IPS-15b (cell line): ENCODE measurements at regions not wholly inside any gene's neighbourhood (a gene's known extent, or its start where the extent isn't known, plus 50 kb on each side); places are given as distances from the start of the nearest gene placed in this dataset.

Experiments
- H3K27me3 ChIP-seq: one replicate; pipeline ENCODE4 v1.6.1; 2013; ENCODE audit warnings: low read length; ENCODE audit not compliant: control insufficient read depth, insufficient read depth
- H3K36me3 ChIP-seq: one replicate; pipeline ENCODE4 v1.6.1; 2013; ENCODE audit warnings: low read length; ENCODE audit not compliant: control insufficient read depth, insufficient read depth
- H3K4me1 ChIP-seq: one replicate; pipeline ENCODE4 v1.6.1; 2013; ENCODE audit warnings: mild to moderate bottlenecking, low read length; ENCODE audit not compliant: control insufficient read depth, insufficient read depth
- H3K4me3 ChIP-seq: one replicate; pipeline ENCODE4 v1.5.1; 2013; ENCODE audit warnings: low read depth, low read length
- H3K9ac ChIP-seq: one replicate; pipeline ENCODE4 v1.6.1; 2013; ENCODE audit warnings: low read depth, mild to moderate bottlenecking, low read length
- H3K9me3 ChIP-seq: one replicate; pipeline ENCODE4 v1.6.1; 2013; ENCODE audit warnings: mild to moderate bottlenecking, low read length; ENCODE audit not compliant: control insufficient read depth, insufficient read depth

DNA sequence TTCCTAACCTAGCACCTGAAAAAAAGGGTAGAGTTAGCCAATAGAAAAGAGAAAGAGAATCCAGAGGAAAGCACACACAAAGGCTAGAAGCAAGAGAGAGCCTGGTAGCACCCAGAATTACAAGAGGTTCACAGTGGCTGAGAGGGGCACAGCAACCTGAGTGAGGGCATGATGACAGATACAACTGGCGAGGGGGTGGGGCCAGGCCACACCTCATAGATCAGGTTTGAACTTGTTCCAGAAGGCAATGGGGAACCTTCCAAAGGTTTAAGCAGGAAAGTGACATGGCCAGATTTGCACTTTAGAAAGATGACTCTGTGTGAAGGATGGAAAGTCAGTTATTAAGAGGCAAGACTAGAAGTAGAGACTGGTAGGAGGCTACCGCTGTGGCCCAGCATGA is 148.0 kb downstream of the TTC32 start:
- no peaks in the 10 kb centered on the region for H3K4me1 ChIP-seq
- H3K27me3 ChIP-seq, result no peaks in the 10 kb centered on the region
- no peaks in the 10 kb centered on the region for H3K36me3 ChIP-seq
- no peak overlapping the region for H3K9ac ChIP-seq
- H3K9me3 ChIP-seq, result no peaks in the 10 kb centered on the region
- no peak overlapping the region for H3K4me3 ChIP-seq

- H3K36me3 ChIP-seq, result no peaks in the 10 kb centered on the region
- no peaks in the 10 kb centered on the region for H3K9me3 ChIP-seq
- no peaks in the 10 kb centered on the region for H3K27me3 ChIP-seq
- H3K4me1 ChIP-seq, result no peaks in the 10 kb centered on the region
- H3K4me3 ChIP-seq, result no peak overlapping the region
- H3K9ac ChIP-seq, result no peak overlapping the region
These were observed 148.5 kb downstream of the TTC32 start for GRCh38 chr2:19753314-19753713.

DNA sequence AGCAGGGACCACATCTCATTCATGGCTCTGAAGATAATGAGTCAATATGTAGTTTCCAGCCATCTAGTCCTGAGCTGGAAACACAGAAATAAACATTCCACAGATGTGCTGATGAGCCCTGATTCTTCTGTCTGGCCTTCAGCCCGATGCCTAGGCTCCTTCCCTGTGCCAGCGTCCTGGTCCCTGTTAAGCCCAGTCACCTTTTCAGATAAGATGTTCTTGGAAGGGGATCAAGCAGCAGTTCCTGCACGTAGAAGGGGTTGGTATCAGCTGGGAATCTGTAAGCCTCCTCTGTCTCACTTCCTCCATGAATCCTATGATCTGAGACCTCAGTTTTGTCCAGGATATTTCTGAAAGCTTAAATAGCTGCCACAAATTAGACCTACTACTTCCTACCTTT is 149.3 kb downstream of the TTC32 start:
- Histone ChIP-seq H3K36me3 (no peaks in the 10 kb centered on the region), H3K9me3 (no peaks in the 10 kb centered on the region)

DNA sequence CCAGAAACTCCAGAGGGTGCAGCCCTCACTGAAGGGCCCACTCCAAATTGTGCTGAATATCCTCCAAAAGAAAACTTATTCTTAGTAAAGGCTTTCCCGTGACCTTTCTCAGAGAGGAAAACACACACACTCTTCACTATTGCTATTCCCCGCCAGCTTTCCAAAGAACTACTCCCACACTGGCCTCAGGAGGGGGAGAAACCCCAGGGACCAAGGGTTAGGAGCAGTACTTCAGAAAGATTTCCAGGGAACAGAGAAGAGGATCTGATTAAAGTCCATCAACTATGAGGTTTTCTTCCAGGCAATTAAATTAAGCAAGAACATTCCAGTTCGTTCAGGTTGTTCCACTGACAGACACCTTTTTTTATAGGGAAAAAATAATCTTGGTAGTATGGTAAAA is 150.2 kb downstream of the TTC32 start:
- Histone ChIP-seq H3K36me3 (no peaks in the 10 kb centered on the region), H3K4me1 (no peaks in the 10 kb centered on the region), H3K27me3 (no peaks in the 10 kb centered on the region), H3K9me3 (no peaks in the 10 kb centered on the region), H3K4me3 (no peak overlapping the region), H3K9ac (no peak overlapping the region)

More for the DNA sequence above, 149.3 kb downstream of the TTC32 start:
- no peaks in the 10 kb centered on the region for H3K27me3 ChIP-seq
- no peak overlapping the region for H3K9ac ChIP-seq
- H3K4me1 ChIP-seq, result no peaks in the 10 kb centered on the region
- no peak overlapping the region for H3K4me3 ChIP-seq

- H3K9ac ChIP-seq, result no peak overlapping the region
- H3K36me3 ChIP-seq, result no peaks in the 10 kb centered on the region
- no peaks in the 10 kb centered on the region for H3K9me3 ChIP-seq
- H3K27me3 ChIP-seq, result no peaks in the 10 kb centered on the region
- H3K4me3 ChIP-seq, result no peak overlapping the region
- no peaks in the 10 kb centered on the region for H3K4me1 ChIP-seq
These were observed 151.6 kb downstream of the TTC32 start for GRCh38 chr2:19750136-19750535.

DNA sequence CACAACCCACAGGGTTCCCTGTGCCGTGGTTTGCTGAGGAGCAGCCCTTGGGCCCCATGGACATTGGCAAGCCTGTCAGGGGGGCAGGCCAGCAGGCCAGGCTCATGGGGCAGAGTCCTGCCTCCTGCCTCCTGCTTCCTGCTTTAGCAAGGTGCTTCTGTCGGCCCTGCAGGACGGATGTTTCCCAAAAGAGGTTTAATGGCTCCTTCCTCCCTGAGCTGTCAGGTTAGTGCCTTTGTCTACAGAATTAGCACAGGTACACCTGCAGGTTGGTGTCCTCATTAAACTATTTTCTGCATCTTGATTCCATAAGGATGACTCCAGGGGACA is 152.3 kb downstream of the TTC32 start:
- H3K4me1 ChIP-seq, result no peaks in the 10 kb centered on the region
- H3K36me3 ChIP-seq, result no peaks in the 10 kb centered on the region
- H3K27me3 ChIP-seq, result no peaks in the 10 kb centered on the region
- H3K9me3 ChIP-seq, result no peaks in the 10 kb centered on the region
- H3K4me3 ChIP-seq, result no peak overlapping the region
- no peak overlapping the region for H3K9ac ChIP-seq

DNA sequence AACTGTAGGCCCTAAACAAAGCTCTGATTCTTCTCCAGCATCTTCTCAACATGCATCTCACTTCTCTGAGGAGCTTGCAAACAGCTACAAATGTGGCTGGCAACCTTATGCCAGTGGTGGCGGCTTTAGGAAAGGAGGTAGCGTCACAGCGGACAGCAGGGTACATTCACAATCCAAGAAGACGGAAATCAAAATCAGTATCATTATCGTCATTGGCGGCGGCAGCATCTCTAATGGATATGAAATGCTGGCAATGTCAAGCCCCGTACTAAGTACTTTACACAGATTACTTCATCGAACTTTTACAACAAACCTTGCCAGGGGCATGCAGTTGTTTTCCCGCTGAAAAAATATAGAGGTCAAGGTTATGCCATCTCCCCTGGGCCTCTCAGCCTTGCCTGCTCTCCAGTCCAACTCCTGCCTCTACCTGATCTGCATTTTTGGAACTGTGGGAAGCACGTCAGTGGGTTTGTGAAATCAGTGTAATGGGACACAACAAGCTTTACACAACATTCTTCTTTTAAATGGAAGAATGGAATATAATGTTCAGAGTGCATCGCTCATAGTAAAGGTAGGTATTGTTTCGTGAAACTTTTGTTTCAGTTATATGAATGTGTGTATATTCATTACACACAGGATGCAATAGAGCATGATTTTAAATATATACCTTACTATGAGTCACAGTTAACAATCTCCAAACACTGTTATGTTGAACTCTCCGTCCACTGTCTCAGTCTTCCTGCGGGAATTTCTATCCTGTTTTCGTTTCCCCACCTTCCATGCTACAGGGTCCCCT is 152.9 kb downstream of the TTC32 start:
- H3K4me1 ChIP-seq, result no peaks in the 10 kb centered on the region
- no peaks in the 10 kb centered on the region for H3K9me3 ChIP-seq
- no peaks in the 10 kb centered on the region for H3K27me3 ChIP-seq
- no peak overlapping the region for H3K4me3 ChIP-seq
- H3K9ac ChIP-seq, result no peak overlapping the region
- H3K36me3 ChIP-seq, result no peaks in the 10 kb centered on the region

GRCh38 chr2:19748073-19748375 is 153.8 kb downstream of the TTC32 start:
- Histone ChIP-seq H3K9me3 (no peaks in the 10 kb centered on the region), H3K4me1 (no peaks in the 10 kb centered on the region), H3K27me3 (no peaks in the 10 kb centered on the region), H3K9ac (no peak overlapping the region), H3K4me3 (no peak overlapping the region), H3K36me3 (no peaks in the 10 kb centered on the region)

DNA sequence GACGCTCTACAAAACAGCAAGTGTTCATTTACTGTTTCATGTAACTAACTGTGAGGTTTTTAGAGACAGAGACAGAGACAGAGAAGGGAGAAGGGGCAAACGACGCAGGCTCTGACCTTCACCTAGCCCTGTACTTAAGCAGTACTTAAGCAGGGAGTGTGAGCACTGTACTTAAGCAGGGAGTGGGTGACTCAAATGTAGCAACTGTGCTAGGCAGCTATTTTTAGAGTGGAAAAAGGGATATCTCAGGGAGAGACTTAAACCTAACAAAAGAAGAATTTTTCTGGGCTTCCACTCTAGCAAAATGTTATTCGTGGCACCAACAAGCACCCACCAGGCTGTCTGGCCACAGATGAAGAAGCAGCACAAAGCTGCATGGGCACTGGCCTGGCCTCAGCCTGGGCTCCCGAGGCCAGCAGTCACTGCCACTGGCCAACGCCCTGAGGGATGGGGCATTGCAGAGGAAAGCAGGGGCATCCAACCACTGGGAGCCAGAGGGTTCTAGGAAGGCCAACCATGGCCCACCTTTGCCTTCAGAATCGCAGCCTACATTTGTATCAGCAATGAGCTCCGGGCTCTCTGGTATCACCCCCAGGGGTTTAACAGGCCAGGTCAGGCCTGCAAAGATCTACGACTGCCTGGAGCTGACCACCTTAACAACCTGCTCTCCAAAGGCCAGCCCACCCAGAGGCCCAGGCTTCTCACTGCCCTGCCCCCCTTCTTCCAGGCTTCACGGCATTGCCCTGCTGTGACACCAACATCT is 154.3 kb downstream of the TTC32 start:
- Histone ChIP-seq H3K27me3 (no peaks in the 10 kb centered on the region), H3K4me3 (no peak overlapping the region), H3K4me1 (no peaks in the 10 kb centered on the region), H3K9ac (no peak overlapping the region), H3K36me3 (no peaks in the 10 kb centered on the region), H3K9me3 (no peaks in the 10 kb centered on the region)

DNA sequence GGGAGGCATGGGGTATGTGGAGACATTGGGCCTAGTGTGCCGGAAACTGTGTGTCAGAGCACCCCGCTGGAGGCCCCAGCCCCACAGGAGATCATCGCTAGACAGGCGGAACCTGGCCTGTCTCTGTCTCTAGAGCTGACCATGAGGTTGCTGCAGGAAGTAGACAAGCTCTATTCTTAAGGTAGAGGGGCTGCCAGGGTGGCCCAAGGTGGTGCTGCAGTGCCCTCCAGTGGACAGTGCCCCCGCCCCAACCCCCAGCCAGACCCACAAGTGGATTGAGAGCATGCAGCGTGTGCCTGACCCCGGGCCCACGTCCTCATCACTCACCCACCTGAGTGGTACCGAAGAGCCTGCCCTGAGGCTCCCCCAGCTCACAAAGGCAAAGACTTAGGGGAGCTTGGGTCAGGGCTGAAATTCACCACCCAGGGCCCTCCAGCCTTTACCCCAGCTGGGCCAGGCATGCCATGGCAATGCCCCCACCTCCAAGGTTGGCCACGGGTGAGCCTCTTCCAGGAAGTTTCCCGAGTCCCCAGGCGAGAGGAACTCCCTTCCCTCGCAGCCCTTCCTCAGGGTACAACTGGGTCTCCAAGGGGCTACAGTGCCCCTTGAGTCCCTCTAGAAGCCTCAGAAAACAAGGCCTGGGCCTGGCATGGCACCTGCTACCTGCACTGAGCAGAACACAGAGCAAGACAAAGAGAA is 155.0 kb downstream of the TTC32 start:
- Histone ChIP-seq H3K4me1 (no peaks in the 10 kb centered on the region), H3K27me3 (no peaks in the 10 kb centered on the region), H3K9ac (no peak overlapping the region)

GRCh38 chr2:19746137-19746600 is 155.6 kb downstream of the TTC32 start:
- H3K36me3 ChIP-seq, result no peaks in the 10 kb centered on the region
- no peaks in the 10 kb centered on the region for H3K27me3 ChIP-seq
- no peaks in the 10 kb centered on the region for H3K9me3 ChIP-seq
- H3K4me3 ChIP-seq, result no peak overlapping the region
- no peak overlapping the region for H3K9ac ChIP-seq
- H3K4me1 ChIP-seq, result no peaks in the 10 kb centered on the region

More for the DNA sequence above, 155.0 kb downstream of the TTC32 start:
- Histone ChIP-seq H3K36me3 (no peaks in the 10 kb centered on the region), H3K9me3 (no peaks in the 10 kb centered on the region), H3K4me3 (no peak overlapping the region)
